Left ventricle myocardium inferior (tissue), 1 donor: ENCODE measurements at regions not wholly inside any gene's neighbourhood (a gene's known extent, or its start where the extent isn't known, plus 50 kb on each side); places are given as distances from the start of the nearest gene placed in this dataset.
"Not testable (repeated sequence)": the region's sequence is repeated elsewhere in the genome, so short reads cannot be mapped to it uniquely, and the experiment has no call there.

Experiments used
- DNase-seq: peaks from one replicate; pipeline ENCODE4 v3.0.0-alpha.2; 2020
- H3K27ac ChIP-seq: fragments of 200-600 bp; replicated peaks from 2 replicates; pipeline ENCODE4 v1.8.0; 2021
- H3K27me3 ChIP-seq: fragments of 200-600 bp; 2 replicates; pipeline ENCODE4 v1.8.0; 2021; ENCODE audit warnings: low read depth
- H3K36me3 ChIP-seq: fragments of 200-600 bp; 2 replicates; pipeline ENCODE4 v1.8.0; 2021
- H3K4me1 ChIP-seq: fragments of 200-600 bp; 2 replicates; pipeline ENCODE4 v1.8.0; 2021
- H3K4me3 ChIP-seq: fragments of 200-600 bp; 2 replicates; pipeline ENCODE4 v1.8.0; 2021; ENCODE audit warnings: mild to moderate bottlenecking, moderate library complexity
- H3K9me3 ChIP-seq: fragments of 200-600 bp; replicated peaks from 2 replicates; pipeline ENCODE4 v1.8.0; 2021
- intact Hi-C: fragments of 100-400 bp; cut with micrococcal nuclease; formaldehyde crosslinking; loops from one replicate; pipeline ENCODE4 v1.11.0; 2022
- TF ChIP-seq, protein P1 (sequence below): fragments of 200-600 bp; IDR thresholded peaks from 2 replicates; pipeline ENCODE4 v1.8.0; 2021; ENCODE audit warnings: antibody characterized with exemption, mild to moderate bottlenecking, borderline replicate concordance
- donor health status: DM: no; HTN: yes; CAD: no; lungs with severe emphysema.

DNA sequence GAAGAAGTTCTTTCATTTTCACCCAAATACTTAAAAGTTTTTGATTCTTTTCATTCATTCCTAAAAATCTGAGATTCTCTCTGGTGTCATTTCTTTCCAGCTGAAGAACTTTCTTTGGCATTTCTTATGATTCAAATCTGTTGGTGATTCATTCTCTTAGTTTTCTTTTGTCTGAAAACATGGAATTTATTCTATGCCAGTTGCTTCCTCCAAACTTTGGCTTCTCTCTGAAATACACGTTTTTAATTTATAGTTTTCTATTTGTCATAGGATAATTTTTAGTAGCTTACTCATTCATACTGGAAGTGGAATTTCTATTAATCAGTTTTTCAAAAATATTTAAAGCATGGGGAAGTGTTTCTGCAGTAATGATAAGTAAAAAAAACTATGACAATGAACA, 1012.0 kb downstream of the RPA4 start:
- intact Hi-C loops, result no loop called here
- H3K4me3 ChIP-seq, result no peak overlapping the region
- no peak overlapping the region for H3K27ac ChIP-seq
- no peaks in the 10 kb centered on the region for H3K36me3 ChIP-seq
- no peaks in the 10 kb centered on the region for H3K9me3 ChIP-seq
- DNase-seq, result no peak
- no peaks in the 10 kb centered on the region for H3K4me1 ChIP-seq
- no peaks in the 10 kb centered on the region for H3K27me3 ChIP-seq
- TF ChIP-seq, protein P1, sequence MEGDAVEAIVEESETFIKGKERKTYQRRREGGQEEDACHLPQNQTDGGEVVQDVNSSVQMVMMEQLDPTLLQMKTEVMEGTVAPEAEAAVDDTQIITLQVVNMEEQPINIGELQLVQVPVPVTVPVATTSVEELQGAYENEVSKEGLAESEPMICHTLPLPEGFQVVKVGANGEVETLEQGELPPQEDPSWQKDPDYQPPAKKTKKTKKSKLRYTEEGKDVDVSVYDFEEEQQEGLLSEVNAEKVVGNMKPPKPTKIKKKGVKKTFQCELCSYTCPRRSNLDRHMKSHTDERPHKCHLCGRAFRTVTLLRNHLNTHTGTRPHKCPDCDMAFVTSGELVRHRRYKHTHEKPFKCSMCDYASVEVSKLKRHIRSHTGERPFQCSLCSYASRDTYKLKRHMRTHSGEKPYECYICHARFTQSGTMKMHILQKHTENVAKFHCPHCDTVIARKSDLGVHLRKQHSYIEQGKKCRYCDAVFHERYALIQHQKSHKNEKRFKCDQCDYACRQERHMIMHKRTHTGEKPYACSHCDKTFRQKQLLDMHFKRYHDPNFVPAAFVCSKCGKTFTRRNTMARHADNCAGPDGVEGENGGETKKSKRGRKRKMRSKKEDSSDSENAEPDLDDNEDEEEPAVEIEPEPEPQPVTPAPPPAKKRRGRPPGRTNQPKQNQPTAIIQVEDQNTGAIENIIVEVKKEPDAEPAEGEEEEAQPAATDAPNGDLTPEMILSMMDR, result no peak

DNA sequence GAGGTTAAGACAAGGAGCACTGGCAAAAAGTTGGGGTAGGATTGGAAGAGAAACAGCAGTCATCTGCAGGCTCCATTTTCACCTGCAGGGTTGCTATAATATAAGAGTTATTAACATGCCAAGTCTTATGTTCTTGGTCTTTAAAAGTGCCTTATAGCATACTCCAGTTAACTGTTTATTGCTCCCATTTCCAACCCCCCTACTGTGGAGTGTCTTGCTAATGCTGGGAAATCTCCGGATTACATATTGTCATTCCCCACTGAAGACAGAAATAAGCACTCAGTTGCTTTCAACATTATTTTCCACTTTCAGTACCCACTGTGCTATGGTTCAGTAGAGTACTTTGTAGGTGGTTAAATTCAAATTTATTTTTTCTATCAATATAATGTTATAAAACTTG, 1014.3 kb downstream of the RPA4 start:
- TF ChIP-seq, protein P1, result no peak
- H3K27me3 ChIP-seq, result no peaks in the 10 kb centered on the region
- H3K36me3 ChIP-seq, result no peaks in the 10 kb centered on the region
- H3K4me3 ChIP-seq, result no peak overlapping the region
- intact Hi-C loops, result no loop called here
- no peaks in the 10 kb centered on the region for H3K4me1 ChIP-seq
- DNase-seq, result no peak
- no peak overlapping the region for H3K27ac ChIP-seq
- H3K9me3 ChIP-seq, result no peaks in the 10 kb centered on the region

DNA sequence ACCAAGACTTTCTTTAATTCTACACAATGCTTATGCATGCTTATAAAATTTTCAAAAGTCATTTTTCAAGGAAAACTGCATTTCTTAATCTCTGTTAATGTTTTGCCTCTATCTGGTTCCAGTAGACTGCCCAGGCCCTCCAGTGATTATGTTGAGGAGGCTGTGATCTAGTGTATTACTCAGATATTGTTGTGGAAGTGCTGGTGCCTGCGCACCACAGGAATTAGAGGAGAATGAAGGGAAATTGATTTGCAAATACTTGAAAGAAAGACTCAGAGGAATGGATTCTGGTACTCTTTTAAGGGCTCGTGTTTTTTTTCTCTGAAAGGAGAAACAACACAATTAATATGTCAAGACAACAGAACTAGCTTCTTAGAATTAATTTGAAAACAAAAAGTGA, 1015.1 kb downstream of the RPA4 start:
- no peak for DNase-seq
- Histone ChIP-seq H3K36me3 (no peaks in the 10 kb centered on the region), H3K27me3 (no peaks in the 10 kb centered on the region), H3K27ac (no peak overlapping the region), H3K4me1 (no peaks in the 10 kb centered on the region), H3K4me3 (no peak overlapping the region), H3K9me3 (no peaks in the 10 kb centered on the region)
- TF ChIP-seq, protein P1, result no peak
- intact Hi-C loops, result no loop called here

DNA sequence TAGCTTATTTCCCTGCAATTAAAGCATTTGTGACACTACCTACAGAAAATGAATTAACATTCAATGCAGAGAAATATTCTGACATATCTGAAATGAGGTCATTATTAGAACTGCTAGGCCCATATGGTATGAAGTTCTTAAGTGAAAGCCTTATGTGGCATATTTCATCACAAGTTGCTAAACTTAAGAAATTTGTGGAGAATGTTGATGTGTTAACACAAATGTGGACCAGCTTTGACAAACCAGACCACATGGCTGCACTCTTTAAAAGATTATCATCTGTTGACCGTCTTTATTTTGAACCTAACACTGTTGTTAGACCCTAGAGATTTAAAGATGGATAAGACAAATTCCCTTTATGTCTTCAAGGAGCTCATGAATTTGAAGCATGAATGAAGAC, 1024.1 kb downstream of the RPA4 start:
- peaks cover 16% of the 10 kb centered on the region for H3K9me3 ChIP-seq
- no peaks in the 10 kb centered on the region for H3K27me3 ChIP-seq
- TF ChIP-seq, protein P1, result no peak

DNA sequence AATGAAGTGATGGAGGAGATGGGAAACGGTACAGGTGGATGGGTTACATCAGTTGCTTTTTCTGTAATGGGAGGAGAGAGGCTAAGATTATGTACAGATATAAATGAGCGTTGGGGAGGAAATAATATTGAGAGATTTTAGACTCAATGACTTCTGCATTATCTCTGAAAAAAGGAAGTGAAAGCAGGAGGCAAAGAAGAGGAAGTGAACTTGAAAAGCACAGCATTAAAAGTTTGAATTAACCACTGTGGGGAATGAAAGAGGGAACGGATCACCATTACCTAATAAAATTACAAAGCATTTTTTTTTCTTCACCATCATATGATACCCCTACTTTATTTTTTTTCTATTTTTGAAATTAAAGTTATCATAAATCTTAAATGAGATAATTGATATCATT, 1025.5 kb downstream of the RPA4 start:
- TF ChIP-seq, protein P1, result no peak
- Histone ChIP-seq H3K27me3 (no peaks in the 10 kb centered on the region), H3K27ac (no peak overlapping the region), H3K4me3 (no peak overlapping the region), H3K4me1 (no peaks in the 10 kb centered on the region), H3K36me3 (no peaks in the 10 kb centered on the region), H3K9me3 (peaks cover 16% of the 10 kb centered on the region)
- no peak for DNase-seq
- intact Hi-C loops, result no loop called here

More for the DNA sequence above, 1024.1 kb downstream of the RPA4 start:
- Histone ChIP-seq H3K36me3 (no peaks in the 10 kb centered on the region), H3K4me3 (no peak overlapping the region), H3K4me1 (no peaks in the 10 kb centered on the region), H3K27ac (no peak overlapping the region)
- DNase-seq, result no peak
- intact Hi-C loops, result no loop called here

DNA sequence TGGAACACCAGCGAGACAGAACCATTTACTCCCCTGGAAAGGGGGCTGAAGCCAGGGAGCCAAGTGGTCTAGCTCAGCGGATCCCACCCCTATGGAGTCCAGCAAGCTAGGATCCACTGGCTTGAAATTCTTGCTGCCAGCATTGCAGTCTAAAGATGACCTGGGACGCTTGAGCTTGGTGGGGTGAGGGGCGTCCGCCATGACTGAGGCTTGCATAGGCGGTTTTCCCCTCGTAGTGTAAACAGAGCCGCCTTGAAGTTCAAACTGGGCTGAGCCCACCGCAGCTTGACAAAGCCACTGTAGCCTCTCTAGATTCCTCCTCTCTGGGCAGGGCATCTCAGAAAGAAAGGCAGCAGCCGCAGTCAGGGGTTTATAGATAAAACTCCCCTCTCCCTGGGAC, 1031.7 kb downstream of the RPA4 start:
- H3K4me3 ChIP-seq, intact Hi-C loops, H3K27me3 ChIP-seq, H3K4me1 ChIP-seq, H3K36me3 ChIP-seq, H3K27ac ChIP-seq, DNase-seq: not testable (repeated sequence)
- H3K9me3 ChIP-seq, result peaks cover 15% of the 10 kb centered on the region

DNA sequence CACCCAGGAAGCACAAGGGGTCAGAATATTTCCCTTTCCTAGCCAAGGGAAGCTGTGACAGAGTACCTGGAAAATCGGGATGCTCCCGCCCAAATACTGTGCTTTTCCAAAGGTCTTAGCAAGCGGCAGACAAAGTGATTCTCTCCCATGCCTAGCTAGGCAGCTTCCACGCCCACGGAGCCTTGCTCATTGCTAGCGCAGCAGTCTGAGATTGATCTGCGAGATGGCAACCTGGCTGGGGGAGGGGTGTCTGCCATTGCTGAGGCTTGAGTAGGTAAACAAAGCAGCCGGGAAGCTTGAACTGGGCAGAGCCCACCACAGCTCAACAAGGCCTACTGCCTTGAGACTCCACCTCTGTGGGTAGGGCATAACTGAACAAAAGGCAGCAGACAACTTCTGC, 1037.5 kb downstream of the RPA4 start:
- H3K4me1 ChIP-seq, H3K4me3 ChIP-seq, DNase-seq, H3K27ac ChIP-seq, H3K36me3 ChIP-seq, H3K9me3 ChIP-seq, intact Hi-C loops, H3K27me3 ChIP-seq: not testable (repeated sequence)
